ENCODE measurements at regions not wholly inside any gene's neighbourhood (a gene's known extent, or its start where the extent isn't known, plus 50 kb on each side); places are given as distances from the start of the nearest gene placed in this dataset.

DNA sequence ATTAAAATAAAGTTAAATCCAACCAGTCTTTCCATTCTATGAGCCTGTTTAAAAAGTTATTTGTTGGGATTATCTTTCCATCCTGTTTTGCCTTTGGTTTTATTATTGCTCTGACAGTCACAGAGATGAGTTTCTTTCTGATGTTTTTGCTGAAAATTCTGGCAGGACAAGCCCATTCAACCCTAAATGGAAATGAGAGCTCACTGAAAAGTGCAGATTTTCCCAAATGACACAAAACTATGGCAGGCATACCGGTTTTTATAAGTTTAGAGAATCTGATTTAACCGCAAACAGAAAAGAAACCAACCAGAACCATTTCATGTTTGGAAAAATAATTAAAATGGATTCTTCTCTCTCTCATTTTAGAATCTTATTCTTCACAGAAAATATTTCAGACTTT, 238.1 kb upstream of the SGO1 start:
- TF ChIP-seq POLR2A (IDR thresholded peaks at IDR 0.05), result no peak
- Histone ChIP-seq H3K9me3 (no peaks in the 10 kb centered on the region), H3K36me3 (no peaks in the 10 kb centered on the region), H3K4me3 (no peak overlapping the region), H3K27me3 (no peaks in the 10 kb centered on the region), H3K4me1 (no peaks in the 10 kb centered on the region), H3K27ac (no peak overlapping the region)
- no peak for DNase-seq

DNA sequence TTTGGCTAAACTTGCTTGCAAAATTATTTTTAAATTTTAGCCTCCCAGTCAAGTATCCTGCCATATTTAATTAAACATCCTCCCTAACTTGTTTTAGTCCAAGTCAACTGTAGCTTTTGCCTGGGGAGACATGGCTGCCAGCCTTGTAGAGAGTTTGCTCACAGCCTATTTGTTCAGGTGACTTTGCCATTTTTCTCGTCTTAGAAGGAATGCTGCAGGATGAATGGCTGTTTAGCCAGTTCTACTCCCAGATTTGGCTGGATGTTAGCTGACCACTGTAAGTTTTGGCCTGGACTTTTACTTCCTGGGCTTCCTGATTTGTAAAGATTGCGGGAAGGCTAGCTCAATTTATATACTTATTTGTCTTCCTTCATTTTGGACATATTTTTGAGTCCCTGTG, 236.4 kb upstream of the SGO1 start:
- no peak for DNase-seq
- Histone ChIP-seq H3K27me3 (no peaks in the 10 kb centered on the region), H3K4me1 (no peaks in the 10 kb centered on the region), H3K27ac (no peak overlapping the region), H3K4me3 (no peak overlapping the region), H3K36me3 (no peaks in the 10 kb centered on the region), H3K9me3 (no peaks in the 10 kb centered on the region)
- TF ChIP-seq POLR2A (IDR thresholded peaks at IDR 0.05), result no peak
- TF ChIP-seq, protein P1, sequence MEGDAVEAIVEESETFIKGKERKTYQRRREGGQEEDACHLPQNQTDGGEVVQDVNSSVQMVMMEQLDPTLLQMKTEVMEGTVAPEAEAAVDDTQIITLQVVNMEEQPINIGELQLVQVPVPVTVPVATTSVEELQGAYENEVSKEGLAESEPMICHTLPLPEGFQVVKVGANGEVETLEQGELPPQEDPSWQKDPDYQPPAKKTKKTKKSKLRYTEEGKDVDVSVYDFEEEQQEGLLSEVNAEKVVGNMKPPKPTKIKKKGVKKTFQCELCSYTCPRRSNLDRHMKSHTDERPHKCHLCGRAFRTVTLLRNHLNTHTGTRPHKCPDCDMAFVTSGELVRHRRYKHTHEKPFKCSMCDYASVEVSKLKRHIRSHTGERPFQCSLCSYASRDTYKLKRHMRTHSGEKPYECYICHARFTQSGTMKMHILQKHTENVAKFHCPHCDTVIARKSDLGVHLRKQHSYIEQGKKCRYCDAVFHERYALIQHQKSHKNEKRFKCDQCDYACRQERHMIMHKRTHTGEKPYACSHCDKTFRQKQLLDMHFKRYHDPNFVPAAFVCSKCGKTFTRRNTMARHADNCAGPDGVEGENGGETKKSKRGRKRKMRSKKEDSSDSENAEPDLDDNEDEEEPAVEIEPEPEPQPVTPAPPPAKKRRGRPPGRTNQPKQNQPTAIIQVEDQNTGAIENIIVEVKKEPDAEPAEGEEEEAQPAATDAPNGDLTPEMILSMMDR (IDR thresholded peaks at IDR 0.05), result no peak

DNA sequence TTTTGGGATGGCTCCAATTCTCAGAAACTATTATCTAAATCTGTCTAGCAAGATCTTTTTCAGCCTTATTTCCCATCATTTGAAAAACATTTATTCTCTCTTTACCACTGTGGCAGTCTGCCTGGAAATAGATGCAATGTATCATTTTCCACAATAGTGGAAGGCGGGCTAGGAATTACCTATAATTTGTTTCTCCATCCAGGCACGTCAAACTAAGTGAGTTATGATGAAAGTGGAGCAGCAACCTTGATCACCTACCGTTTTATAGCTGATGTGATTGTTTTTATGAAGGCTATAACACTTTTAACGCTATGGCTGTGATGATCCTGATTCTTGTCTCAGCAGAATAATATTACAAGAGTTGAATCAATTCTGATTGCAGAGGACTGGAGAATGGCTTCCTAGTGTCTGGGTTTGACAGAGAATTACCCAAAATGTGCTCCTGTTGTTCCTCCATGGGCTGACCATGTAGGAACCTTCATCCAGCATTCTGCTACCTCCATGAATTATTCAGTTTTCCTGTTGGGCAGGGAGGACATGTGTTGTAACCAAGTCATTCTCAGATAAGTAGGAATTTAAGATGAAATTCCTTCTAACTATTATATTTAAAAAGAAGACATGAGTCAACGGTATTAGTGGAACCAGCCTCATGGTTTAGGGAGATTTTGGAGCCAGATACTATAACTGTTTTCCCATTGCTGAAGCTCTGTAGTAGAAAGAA, 231.5 kb upstream of the SGO1 start:
- no peak overlapping the region for H3K4me3 ChIP-seq
- DNase-seq, result no peak
- no peak overlapping the region for H3K27ac ChIP-seq
- H3K9me3 ChIP-seq, result no peaks in the 10 kb centered on the region
- H3K4me1 ChIP-seq, result no peaks in the 10 kb centered on the region
- H3K36me3 ChIP-seq, result no peaks in the 10 kb centered on the region
- TF ChIP-seq, protein P1 (IDR thresholded peaks at IDR 0.05), result no peak
- TF ChIP-seq POLR2A (IDR thresholded peaks at IDR 0.05), result no peak
- no peaks in the 10 kb centered on the region for H3K27me3 ChIP-seq

DNA sequence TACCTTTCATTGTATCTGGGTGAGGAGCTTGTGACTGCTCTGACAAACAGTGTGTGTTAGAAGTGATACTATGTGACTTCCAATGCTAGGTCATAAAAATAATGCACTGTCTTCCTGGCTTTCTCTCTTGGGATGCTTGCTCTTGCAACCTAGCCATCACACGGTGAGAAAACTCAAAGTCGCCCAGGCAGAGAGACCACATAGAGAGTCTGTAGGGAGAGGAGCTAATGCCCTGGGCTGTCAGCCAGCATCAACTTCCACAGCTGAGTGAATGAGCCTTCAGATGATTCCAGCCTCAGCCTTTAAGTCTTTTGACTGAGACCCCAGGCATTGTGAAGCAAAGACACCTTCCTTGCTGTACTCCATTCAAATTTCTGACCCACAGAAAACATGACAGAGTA, 220.6 kb upstream of the SGO1 start:
- no peak for DNase-seq
- TF ChIP-seq, protein P1 (IDR thresholded peaks at IDR 0.05), result no peak
- no peak for TF ChIP-seq POLR2A (IDR thresholded peaks at IDR 0.05)
- H3K36me3 ChIP-seq, result no peaks in the 10 kb centered on the region
- H3K4me3 ChIP-seq, result no peak overlapping the region
- no peaks in the 10 kb centered on the region for H3K9me3 ChIP-seq
- no peak overlapping the region for H3K27ac ChIP-seq
- H3K27me3 ChIP-seq, result no peaks in the 10 kb centered on the region
- H3K4me1 ChIP-seq, result no peaks in the 10 kb centered on the region

DNA sequence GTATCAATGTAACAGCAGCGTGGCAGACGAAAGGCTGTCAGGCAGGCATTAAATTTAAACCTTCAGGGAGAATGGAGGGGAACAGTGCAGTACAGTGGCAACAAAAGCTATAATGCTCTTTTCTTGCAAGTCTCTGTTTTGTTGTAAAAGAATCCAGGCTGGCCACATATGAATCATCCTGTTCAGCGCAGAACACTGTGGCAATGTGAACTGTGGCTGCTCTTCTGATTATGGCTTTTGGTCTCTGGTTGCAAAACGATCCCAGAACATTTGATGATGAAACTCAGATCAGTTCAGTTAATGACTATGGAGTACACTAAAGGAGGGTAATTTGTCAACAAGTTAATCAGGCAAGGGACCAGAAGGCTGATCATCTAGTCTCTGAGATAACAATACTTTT, 219.7 kb upstream of the SGO1 start:
- TF ChIP-seq, protein P1 (IDR thresholded peaks at IDR 0.05), result no peak
- TF ChIP-seq POLR2A (IDR thresholded peaks at IDR 0.05), result no peak
- Histone ChIP-seq H3K4me3 (no peak overlapping the region), H3K27me3 (no peaks in the 10 kb centered on the region), H3K9me3 (no peaks in the 10 kb centered on the region), H3K4me1 (no peaks in the 10 kb centered on the region), H3K27ac (no peak overlapping the region), H3K36me3 (no peaks in the 10 kb centered on the region)
- no peak for DNase-seq

DNA sequence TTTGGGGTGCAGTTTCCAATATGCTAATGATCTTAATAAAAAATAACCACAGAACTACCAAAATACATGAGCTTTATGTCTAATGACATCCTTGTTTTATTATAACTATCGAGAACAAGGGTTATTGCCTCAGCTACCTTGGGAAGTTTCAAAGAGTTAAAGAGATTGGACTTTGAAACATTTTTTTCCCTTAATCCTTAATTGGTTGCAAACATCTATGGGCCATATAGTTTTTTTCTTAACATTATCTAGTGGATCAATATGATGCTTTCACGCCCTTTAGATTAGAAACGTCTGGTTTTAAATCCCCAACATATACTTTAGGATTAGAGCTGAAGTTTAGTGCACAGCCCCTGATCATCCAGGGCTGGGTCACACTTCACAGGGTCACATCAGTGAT, 219.2 kb upstream of the SGO1 start:
- TF ChIP-seq POLR2A (IDR thresholded peaks at IDR 0.05), result no peak
- TF ChIP-seq, protein P1 (IDR thresholded peaks at IDR 0.05), result no peak

More for the DNA sequence above, 219.2 kb upstream of the SGO1 start:
- H3K4me3 ChIP-seq, result no peak overlapping the region
- no peak overlapping the region for H3K27ac ChIP-seq
- H3K9me3 ChIP-seq, result no peaks in the 10 kb centered on the region
- no peaks in the 10 kb centered on the region for H3K4me1 ChIP-seq
- DNase-seq, result no peak
- no peaks in the 10 kb centered on the region for H3K27me3 ChIP-seq
- H3K36me3 ChIP-seq, result no peaks in the 10 kb centered on the region

All from Peyer's patch (tissue), 4 donors.